ENCODE measurements at regions not wholly inside any gene's neighbourhood (a gene's known extent, or its start where the extent isn't known, plus 50 kb on each side); places are given as distances from the start of the nearest gene placed in this dataset.

DNA sequence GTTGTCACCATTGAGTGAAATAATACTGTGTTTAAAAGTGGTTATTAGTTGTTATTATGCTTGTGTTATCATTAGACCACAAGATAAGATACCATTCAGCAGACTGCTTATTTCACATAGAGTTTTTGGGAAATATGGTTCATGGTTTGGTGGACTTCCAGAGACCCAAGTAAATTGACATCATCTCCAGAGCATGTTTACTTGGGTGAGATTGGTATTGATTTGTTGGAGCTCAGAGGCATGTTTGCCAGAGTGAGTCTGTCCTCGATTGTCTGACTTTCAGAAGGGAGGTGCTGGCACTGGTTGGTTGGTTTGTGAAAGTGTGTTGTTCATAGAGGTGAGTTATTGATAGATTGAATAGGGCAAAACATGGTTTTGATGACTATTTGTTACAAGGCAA, 291.4 kb downstream of the TGFB2 start:
- ChIA-PET POLR2A (no interaction called here), RAD21 (ENCODE audit: unreplicated experiment) (no interaction called here), CTCF (no interaction called here), SMC1A (ENCODE audit: uncharacterized antibody, unreplicated experiment) (interaction anchor here (0.6 kb wide), 1 partner anchor 818 kb away, joined by 3 read pairs; no protein-coding TSS in a partner anchor)
- H3K4me1 ChIP-seq (ENCODE audit: control insufficient read depth, insufficient read depth, low read length), result no peaks in the 10 kb centered on the region
- no peaks in the 10 kb centered on the region for H3K79me2 ChIP-seq (ENCODE audit: control insufficient read depth, insufficient read depth, low read length)
- no peak overlapping the region for H3K4me3 ChIP-seq
- FAIRE-seq, result no peak
- TF ChIP-seq, protein P1, sequence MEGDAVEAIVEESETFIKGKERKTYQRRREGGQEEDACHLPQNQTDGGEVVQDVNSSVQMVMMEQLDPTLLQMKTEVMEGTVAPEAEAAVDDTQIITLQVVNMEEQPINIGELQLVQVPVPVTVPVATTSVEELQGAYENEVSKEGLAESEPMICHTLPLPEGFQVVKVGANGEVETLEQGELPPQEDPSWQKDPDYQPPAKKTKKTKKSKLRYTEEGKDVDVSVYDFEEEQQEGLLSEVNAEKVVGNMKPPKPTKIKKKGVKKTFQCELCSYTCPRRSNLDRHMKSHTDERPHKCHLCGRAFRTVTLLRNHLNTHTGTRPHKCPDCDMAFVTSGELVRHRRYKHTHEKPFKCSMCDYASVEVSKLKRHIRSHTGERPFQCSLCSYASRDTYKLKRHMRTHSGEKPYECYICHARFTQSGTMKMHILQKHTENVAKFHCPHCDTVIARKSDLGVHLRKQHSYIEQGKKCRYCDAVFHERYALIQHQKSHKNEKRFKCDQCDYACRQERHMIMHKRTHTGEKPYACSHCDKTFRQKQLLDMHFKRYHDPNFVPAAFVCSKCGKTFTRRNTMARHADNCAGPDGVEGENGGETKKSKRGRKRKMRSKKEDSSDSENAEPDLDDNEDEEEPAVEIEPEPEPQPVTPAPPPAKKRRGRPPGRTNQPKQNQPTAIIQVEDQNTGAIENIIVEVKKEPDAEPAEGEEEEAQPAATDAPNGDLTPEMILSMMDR (IDR thresholded peaks at IDR 0.05 in 2 of 3, conservative IDR thresholded peaks at IDR 0.05 in 1 of 3; ENCODE audit: control insufficient read depth in 2 of 3, extremely low read depth in 1 of 3, insufficient read depth in 1 of 3, low read depth in 3 of 3, low read length in 3 of 3), result no peak
- TF ChIP-seq SMAD1 (IDR thresholded peaks at IDR 0.05; ENCODE audit: low read depth, partially characterized antibody), result no peak
- no peak for TF ChIP-seq TBL1XR1 (IDR thresholded peaks at IDR 0.05; ENCODE audit: low read depth, low read length)
- no peak for DNase-seq (ENCODE audit: low read depth, low spot score)
- in situ Hi-C loops (cut with MboI), result no loop called here
- no peak overlapping the region for H3K4me2 ChIP-seq (ENCODE audit: control insufficient read depth, insufficient read depth)
- no peak overlapping the region for H3K27ac ChIP-seq (ENCODE audit: control insufficient read depth, insufficient read depth)
- no peak overlapping the region for H2AFZ ChIP-seq (ENCODE audit: control insufficient read depth, low read depth, low read length)
- no peak overlapping the region for H3K9ac ChIP-seq (ENCODE audit: control insufficient read depth, insufficient read depth, low read length)
- intact Hi-C loops (cut with micrococcal nuclease; ENCODE audit: unreplicated experiment), result no loop called here
- no peaks in the 10 kb centered on the region for H3K27me3 ChIP-seq (replicated peaks in 1 of 2; ENCODE audit: control insufficient read depth in 2 of 2, insufficient read depth in 2 of 2, low read length in 1 of 2)
- H3K9me3 ChIP-seq (replicated peaks; ENCODE audit: control insufficient read depth, insufficient read depth, low read length), result no peaks in the 10 kb centered on the region
- H3K36me3 ChIP-seq (ENCODE audit: control insufficient read depth in 2 of 2, insufficient read depth in 2 of 2, low read length in 1 of 2), result no peaks in the 10 kb centered on the region
- no TSS peak for BruUV-seq (replicated peaks)
- no peak for ATAC-seq
- H4K20me1 ChIP-seq (ENCODE audit: control insufficient read depth, insufficient read depth), result no peaks in the 10 kb centered on the region
- WGBS (ENCODE audit: insufficient coverage, insufficient replicate concordance, low lambda C conversion rate, missing lambda C conversion rate), result 0% methylated on average over 1 of the region's 1 CpG

DNA sequence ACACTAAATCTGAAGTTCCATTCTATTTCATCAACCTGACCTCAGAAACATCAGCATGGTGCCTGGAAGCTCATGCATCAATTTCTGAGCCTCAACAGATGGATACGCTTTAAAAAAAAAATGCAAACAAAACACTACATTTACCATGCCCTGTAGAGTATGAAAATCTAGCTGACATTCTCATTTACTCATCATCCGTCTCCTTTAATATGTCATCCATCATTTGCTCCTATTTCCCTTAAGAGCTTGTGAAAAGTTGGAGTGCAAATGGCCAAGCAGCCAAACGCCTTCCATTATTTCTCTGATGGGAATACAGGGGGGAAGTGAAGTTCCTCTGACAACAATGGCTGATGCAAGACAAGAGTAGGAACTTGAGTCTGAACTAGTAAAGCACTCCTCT, 295.0 kb downstream of the TGFB2 start:
- SMC1A ChIA-PET (ENCODE audit: uncharacterized antibody, unreplicated experiment), result no interaction called here
- no peak for TF ChIP-seq CBX5 (IDR thresholded peaks at IDR 0.05; ENCODE audit: low read depth)
- TF ChIP-seq MYB (IDR thresholded peaks at IDR 0.05; ENCODE audit: borderline replicate concordance, low read depth, low read length), result no peak
- TF ChIP-seq LARP7 (IDR thresholded peaks at IDR 0.05), result no peak
- TF ChIP-seq PAX8 (IDR thresholded peaks at IDR 0.05), result no peak
- no peak for TF ChIP-seq ZBED1 (IDR thresholded peaks at IDR 0.05; ENCODE audit: borderline replicate concordance)
- TF ChIP-seq, protein P2, sequence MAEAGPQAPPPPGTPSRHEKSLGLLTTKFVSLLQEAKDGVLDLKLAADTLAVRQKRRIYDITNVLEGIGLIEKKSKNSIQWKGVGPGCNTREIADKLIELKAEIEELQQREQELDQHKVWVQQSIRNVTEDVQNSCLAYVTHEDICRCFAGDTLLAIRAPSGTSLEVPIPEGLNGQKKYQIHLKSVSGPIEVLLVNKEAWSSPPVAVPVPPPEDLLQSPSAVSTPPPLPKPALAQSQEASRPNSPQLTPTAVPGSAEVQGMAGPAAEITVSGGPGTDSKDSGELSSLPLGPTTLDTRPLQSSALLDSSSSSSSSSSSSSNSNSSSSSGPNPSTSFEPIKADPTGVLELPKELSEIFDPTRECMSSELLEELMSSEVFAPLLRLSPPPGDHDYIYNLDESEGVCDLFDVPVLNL (IDR thresholded peaks at IDR 0.05; ENCODE audit: low read depth, low read length), result no peak
- no peaks in the 10 kb centered on the region for H4K20me1 ChIP-seq (ENCODE audit: control insufficient read depth, insufficient read depth)
- H3K79me2 ChIP-seq (ENCODE audit: control insufficient read depth, insufficient read depth, low read length), result no peaks in the 10 kb centered on the region
- in situ Hi-C loops (cut with MboI), result no loop called here
- ATAC-seq (no peak), DNase-seq (ENCODE audit: low read depth, low spot score) (no peak), FAIRE-seq (no peak)
- no peak overlapping the region for H3K4me2 ChIP-seq (ENCODE audit: control insufficient read depth, insufficient read depth)
- no peak overlapping the region for H3K4me3 ChIP-seq
- POLR2A ChIA-PET, result no interaction called here
- intact Hi-C loops (cut with micrococcal nuclease; ENCODE audit: unreplicated experiment), result no loop called here
- RAD21 ChIA-PET (ENCODE audit: unreplicated experiment), result no interaction called here
- no peak overlapping the region for H3K9ac ChIP-seq (ENCODE audit: control insufficient read depth, insufficient read depth, low read length)
- no peaks in the 10 kb centered on the region for H3K4me1 ChIP-seq (ENCODE audit: control insufficient read depth, insufficient read depth, low read length)
- peaks cover 0 to 3% of the 10 kb centered on the region in 2 experiments; a peak in 2 of 4 replicates for H3K27me3 ChIP-seq (replicated peaks in 1 of 2; ENCODE audit: control insufficient read depth in 2 of 2, insufficient read depth in 2 of 2, low read length in 1 of 2)
- WGBS (ENCODE audit: insufficient coverage, insufficient replicate concordance, low lambda C conversion rate, missing lambda C conversion rate), result 25% methylated on average over 3 of the region's 3 CpGs
- no peak overlapping the region for H2AFZ ChIP-seq (ENCODE audit: control insufficient read depth, low read depth, low read length)
- no peaks in the 10 kb centered on the region for H3K36me3 ChIP-seq (ENCODE audit: control insufficient read depth in 2 of 2, insufficient read depth in 2 of 2, low read length in 1 of 2)
- BruUV-seq (replicated peaks), result no TSS peak
- no peak overlapping the region for H3K27ac ChIP-seq (ENCODE audit: control insufficient read depth, insufficient read depth)
- CTCF ChIA-PET, result no interaction called here
- no peaks in the 10 kb centered on the region for H3K9me3 ChIP-seq (replicated peaks; ENCODE audit: control insufficient read depth, insufficient read depth, low read length)

Data from GM12878 (cell line).